ENCODE measurements at regions not wholly inside any gene's neighbourhood (a gene's known extent, or its start where the extent isn't known, plus 50 kb on each side); places are given as distances from the start of the nearest gene placed in this dataset.

DNA sequence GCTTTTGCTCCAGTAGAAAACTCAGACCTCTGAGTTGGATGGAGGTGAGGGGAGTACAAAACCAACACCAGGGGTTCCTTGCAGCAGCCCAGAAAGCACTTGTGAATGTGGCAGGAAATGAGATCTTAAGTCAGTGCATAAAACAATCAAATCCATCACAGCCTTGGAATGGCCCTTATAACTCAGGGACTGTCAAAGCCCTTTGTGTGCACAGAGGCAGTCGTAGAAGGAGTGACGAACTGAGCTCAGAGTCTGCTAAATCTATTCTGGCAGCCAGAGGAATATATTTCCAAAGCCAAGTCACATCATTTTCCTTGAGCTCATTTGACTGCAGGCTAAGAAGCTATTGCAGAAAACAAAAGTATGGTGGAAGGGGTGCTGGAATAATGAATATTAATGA, 676.6 kb downstream of the DHX35 start:
- in situ Hi-C loops (cut with HindIII; ENCODE audit: low sequenced_read_pairs), result no loop called here
- no peak for DNase-seq (ENCODE audit: low spot score)

DNA sequence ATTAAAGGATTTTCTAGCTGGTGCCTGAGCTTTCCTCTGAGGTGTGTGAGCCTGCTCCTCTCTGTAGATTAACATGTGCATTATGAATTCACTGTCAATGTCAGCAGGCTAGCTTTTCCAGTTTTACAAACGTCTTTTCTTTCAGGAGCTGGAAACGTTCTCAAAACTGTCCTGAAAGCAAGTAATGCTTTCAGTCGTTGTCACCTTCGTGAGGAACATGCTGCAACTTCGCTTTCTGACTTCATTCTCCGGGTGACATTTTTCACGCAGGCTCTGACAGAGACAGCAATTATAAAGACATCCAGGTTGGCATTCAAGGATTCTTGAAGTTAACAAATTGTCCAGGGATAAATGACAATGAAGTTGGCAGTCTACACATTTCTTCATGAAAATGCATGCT, 671.5 kb downstream of the DHX35 start:
- no peak for DNase-seq (ENCODE audit: low spot score)
- in situ Hi-C loops (cut with HindIII; ENCODE audit: low sequenced_read_pairs), result no loop called here

DNA sequence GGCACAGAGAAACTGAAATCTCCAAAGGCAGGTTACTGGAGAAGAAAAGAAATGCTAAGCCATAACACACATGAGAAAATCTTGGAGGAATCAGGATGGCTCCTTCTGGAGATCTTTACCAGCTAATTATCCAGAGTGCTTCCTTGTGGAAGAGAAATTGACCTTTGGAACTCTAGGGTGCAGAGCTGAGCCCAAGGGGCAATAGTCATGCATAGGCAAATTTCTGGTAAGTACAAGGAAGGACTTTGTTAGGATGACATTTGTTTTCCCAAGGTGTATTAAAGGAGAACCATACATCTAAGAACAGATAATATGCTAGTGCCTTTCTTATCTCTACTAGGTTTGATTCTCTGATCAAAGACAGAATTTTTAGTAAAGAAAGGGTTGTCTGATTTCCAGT, 670.6 kb downstream of the DHX35 start:
- in situ Hi-C loops (cut with HindIII; ENCODE audit: low sequenced_read_pairs), result no loop called here
- no peak for DNase-seq (ENCODE audit: low spot score)

DNA sequence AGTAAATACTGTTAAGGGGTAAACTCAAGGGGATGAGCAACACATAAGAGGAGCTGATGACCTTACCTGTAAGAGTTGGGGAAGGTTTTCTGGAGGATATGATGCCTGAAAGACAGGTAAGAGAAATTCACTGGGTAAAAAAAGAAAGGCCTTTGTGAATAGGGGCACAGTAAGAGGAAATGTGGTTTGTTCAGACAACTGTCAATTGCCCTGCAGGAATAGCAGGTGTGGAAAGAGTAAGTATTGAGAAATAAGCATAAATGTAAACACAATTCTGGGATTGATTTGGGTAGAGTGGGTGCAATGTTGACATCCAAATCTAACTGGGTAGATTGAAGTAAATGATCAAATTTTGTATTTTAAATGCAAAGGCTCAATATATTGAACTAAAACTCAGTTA, 670.0 kb downstream of the DHX35 start:
- in situ Hi-C loops (cut with HindIII; ENCODE audit: low sequenced_read_pairs), result no loop called here
- DNase-seq (ENCODE audit: low spot score), result no peak

DNA sequence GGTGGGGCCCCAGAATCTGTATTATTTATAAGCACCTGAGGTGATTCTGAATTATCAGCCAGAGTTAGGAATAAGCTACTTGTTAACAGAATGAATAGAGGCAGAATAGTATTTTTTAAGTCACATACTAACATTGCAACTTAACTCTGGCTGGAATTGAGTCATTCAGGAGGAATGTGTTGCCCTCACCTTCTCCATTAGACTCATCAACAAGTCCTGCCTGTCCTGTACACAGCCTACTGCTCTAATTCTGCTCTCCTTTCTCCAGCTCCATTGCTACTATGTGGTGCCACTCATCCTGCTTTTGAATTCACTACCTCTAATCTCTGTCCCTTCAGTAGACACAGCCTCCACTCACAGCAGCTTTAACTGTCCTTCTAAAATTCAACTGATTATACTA, 669.4 kb downstream of the DHX35 start:
- DNase-seq (ENCODE audit: low spot score), result no peak

DNA sequence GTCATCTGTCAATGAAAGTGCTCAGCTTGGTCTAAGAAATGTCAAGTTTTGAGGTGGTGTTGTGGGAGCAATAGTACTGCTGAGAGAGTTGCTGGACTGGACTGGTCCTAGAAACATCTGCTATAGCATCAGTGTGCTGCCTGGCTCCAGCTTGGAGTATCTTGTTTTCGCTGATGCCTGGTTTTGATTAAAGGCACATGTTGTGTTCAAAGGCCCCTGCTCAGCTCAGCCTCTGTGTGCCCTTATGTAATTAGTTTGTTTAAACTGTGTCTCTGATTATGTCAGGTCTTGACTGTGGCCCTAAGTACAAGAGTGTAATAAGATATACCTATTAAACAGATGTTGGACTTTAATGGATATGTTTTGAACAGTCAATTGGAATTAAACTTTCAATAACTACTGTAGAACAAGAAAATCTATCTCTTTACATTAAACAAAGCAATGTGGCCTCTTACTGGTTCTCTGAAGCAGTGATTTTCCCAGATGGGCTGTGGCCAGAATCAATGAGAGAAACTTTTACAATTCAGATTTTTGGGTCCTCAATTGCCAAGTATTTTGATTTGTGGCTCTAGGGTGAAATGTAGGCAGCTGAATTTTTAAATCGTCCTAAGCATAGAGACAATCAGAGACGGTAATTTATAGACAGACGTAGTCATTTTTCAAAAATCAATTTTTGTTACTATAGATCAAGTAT, 668.2 kb downstream of the DHX35 start:
- no peak for DNase-seq (ENCODE audit: low spot score)
- in situ Hi-C loops (cut with HindIII; ENCODE audit: low sequenced_read_pairs), result no loop called here

More for the DNA sequence above, 669.4 kb downstream of the DHX35 start:
- in situ Hi-C loops (cut with HindIII; ENCODE audit: low sequenced_read_pairs), result no loop called here

DNA sequence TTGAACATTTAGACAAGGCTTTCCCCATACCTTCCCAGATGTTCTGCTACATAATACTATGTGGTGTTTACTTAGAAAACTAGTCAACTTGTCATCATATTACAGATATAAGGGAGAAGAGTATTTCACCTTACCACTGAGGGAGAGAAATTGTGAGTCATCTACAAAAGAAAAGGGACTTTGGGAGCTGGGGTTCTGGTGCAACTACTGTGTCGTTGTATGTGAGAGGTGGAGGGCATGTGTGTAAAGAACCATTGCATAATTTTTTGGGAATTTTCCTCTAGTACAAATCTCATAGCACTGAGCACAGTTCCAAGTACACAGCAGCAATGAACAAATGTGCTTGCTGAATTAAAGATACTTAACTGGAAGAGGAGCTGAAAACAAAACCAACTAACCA, 665.6 kb downstream of the DHX35 start:
- no peak for DNase-seq (ENCODE audit: low spot score)
- in situ Hi-C loops (cut with HindIII; ENCODE audit: low sequenced_read_pairs), result no loop called here

DNA sequence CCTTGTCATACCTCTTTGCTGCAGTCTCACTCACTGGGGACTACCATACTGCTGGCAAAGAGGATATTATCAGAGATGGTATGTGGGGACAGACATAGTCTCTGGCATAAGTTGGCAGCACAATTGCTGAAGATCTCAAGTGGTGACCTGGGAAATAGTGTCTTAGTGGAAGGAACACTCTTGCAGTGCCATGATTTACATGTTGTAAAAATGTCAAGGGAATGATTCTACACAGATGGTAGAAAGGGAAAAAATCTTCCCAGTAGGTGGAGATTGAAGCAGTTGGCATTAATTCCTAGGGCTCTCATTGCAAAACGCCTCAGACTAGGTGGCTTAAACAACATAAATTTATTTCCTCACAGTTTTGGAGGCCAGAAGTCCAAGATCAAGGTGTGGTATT, 662.2 kb downstream of the DHX35 start:
- DNase-seq (ENCODE audit: low spot score), result no peak
- in situ Hi-C loops (cut with HindIII; ENCODE audit: low sequenced_read_pairs), result no loop called here

DNA sequence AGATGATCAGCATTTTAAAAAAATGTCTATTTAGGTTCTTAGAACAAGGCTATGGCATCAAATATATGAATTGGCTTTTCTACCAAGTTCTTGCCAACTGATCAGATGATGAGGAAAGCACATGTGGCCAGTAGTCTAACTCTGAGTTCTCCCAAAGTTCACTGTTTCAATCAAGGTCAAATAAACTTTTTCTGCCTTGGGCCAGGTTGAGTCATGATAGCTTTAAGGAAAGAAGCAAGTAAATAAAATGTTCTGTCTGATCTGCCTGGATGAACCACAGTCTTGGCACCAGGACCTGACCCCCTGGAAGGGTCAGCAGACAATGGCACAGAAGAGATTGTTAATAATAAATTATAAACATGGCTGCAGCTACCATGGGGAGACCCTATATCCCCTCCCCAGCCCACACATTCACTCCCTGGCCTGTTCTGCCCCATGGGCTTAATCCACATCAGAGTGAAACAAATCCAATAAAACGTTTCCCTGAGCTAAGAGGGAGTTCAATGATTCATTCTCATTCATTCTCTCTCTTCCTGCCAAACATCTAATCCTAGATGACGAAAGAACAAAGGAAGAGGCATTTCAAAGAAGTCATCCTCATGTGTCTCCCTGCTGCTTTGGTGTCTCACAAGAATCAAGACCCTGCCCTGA, 661.6 kb downstream of the DHX35 start:
- in situ Hi-C loops (cut with HindIII; ENCODE audit: low sequenced_read_pairs), result no loop called here
- DNase-seq (ENCODE audit: low spot score), result no peak

DNA sequence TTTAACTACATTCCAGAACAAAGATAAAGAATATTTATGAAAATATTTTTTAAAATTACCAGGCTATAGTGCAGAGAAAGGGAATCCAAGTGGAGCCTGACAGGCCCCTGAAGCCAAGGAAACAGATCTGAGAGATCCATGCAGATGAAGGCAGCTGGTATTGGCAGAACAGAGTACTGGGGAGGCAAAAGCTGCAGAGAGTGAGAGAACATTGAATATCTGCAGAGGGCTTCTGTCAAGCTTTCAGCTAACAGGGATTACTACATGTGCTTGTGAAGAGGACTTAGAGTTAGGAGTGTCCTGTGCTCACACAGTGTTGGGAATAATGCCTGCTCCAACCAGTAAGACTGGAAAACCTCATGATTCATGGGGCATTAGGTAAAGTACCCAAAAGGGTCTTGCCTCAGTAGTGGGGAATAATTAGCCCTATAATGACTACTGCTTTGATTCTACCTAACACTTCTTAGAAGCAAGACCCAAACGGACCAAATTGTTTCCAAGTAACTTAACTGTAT, 657.2 kb downstream of the DHX35 start:
- in situ Hi-C loops (cut with HindIII; ENCODE audit: low sequenced_read_pairs), result no loop called here
- no peak for DNase-seq (ENCODE audit: low spot score)

DNA sequence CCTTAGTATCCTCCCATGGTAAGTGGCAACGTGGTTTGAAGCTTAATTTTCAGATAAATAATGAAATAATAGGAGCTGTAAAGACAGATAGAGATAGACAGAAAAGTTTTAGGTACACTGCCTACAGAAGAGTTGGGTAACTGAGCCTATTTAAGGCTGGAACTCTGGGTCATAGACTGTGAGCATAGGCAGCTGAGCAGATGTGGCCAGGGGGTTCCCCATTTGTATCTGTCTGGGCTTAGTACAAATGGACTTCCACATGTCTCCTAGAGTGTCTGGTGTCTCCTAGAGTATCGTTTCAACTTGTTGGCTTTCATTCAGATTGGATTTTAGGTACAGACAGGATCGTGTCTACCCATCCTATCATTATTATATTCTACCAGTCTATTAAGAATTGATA, 649.8 kb downstream of the DHX35 start:
- in situ Hi-C loops (cut with HindIII; ENCODE audit: low sequenced_read_pairs), result no loop called here

DNA sequence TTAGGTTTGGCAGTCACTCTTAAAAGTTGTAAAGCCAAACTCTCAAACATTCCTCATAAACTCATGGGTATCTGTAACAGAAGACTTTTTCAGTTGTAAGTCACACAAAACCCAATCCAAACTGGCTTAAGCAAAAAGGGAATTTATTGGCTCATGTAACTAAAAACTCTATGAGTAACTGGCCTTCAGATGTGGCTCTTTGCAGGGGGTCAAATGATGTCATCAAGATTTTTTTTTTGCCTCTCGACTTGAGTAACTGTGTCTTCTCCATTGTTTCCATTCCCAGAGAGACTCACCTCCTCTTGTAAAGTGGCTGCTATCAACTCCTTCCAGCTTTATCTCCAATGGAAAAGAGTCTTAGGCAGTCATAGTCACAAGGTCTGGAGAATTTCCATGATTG, 645.0 kb downstream of the DHX35 start:
- in situ Hi-C loops (cut with HindIII; ENCODE audit: low sequenced_read_pairs), result no loop called here
- DNase-seq (ENCODE audit: low spot score), result no peak

More for the DNA sequence above, 649.8 kb downstream of the DHX35 start:
- no peak for DNase-seq (ENCODE audit: low spot score)

DNA sequence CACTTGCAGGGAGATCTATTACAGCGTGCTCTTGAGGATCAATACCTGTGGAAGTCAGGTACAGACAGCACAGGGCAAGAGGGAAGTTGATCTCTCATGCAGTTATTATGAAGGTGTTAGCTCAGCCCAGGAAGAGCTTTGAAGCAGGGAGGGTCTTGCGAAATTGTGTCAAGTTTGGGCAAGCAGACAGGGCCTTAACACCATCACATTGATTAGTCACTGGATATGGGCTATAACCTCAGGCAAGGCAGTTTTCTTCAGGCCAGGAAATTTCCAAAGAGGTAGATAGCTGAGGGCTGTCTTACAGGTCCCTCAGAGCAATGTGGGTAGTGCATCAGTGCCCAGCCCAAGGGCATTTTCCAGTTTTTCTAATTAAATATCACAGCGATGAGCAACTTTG, 643.8 kb downstream of the DHX35 start:
- in situ Hi-C loops (cut with HindIII; ENCODE audit: low sequenced_read_pairs), result no loop called here
- no peak for DNase-seq (ENCODE audit: low spot score)

DNA sequence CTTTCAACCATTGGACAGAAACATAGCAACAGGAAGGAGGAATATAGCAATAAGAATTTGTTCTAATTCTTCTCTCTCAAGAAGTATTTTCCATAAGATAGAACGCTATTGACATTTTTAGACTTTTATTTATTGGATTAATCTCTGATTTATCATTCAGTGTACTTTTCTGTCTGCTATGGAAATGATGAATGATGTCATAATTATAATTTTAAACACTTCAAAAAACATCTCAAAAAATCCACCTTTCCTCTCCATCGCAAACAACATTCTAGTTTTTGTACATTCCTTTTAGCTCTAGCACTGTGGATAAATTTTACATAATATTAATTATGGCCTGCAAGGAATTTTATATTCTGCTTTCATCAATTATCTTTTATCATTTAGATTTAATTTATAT, 643.2 kb downstream of the DHX35 start:
- in situ Hi-C loops (cut with HindIII; ENCODE audit: low sequenced_read_pairs), result no loop called here
- DNase-seq (ENCODE audit: low spot score), result no peak

DNA sequence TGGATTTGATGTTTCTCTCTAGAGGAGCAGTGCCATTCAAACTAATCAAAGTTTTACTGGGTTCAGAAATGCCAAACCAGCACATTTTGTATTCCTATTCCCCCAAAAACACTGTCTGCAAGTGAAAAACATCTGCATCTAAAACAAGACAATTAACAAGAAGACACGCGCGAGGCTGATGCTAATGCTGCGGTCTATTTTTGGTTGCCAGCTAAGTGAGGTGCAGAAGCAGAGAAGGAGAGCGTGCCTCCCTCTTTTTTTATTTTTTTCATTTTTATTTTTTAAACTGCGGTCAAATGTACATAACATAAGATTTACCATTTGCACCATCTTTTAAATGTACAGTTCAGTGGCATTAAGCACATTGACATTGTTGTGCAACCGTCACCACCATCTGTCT, 641.1 kb downstream of the DHX35 start:
- no peak for DNase-seq (ENCODE audit: low spot score)
- in situ Hi-C loops (cut with HindIII; ENCODE audit: low sequenced_read_pairs), result no loop called here

DNA sequence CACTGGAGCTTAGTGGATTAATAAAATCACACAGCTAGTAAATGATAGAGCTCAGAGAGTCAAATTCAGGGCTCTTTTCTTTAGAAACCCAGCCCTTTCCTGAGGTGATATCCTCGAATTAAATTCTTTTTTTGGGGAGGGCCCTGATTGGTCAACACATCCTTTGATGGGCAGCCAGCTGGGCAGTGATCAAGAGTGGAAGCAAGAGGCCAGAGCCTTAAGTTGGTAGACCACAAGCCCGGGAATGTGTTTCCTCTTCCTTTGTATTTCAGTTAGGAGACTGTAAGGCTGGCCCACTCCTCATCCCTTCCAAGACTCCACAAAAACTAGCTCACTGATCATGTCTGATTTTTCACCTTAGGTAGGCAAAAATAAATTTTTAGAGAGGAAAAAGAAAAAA, 640.5 kb downstream of the DHX35 start:
- DNase-seq (ENCODE audit: low spot score), result no peak

DNA sequence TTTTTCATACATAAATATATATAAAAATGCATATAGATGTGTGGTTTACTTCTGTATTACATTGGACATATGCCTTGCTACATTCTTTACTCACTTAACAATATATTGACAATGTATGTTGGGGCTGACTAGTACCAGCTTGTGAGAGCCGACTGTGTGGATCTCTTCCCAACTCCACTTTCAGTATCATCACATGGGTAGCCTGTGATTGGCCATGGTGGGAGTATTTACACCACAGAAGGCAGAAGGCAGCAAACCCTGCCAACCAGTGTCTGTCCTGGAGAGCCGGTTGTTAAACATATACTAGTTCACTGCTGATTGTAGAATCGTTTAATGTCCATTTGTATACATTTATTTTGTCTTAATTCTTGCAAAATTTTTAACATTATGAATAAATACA, 638.7 kb downstream of the DHX35 start:
- DNase-seq (ENCODE audit: low spot score), result no peak
- in situ Hi-C loops (cut with HindIII; ENCODE audit: low sequenced_read_pairs), result no loop called here

More for the DNA sequence above, 640.5 kb downstream of the DHX35 start:
- in situ Hi-C loops (cut with HindIII; ENCODE audit: low sequenced_read_pairs), result no loop called here

DNA sequence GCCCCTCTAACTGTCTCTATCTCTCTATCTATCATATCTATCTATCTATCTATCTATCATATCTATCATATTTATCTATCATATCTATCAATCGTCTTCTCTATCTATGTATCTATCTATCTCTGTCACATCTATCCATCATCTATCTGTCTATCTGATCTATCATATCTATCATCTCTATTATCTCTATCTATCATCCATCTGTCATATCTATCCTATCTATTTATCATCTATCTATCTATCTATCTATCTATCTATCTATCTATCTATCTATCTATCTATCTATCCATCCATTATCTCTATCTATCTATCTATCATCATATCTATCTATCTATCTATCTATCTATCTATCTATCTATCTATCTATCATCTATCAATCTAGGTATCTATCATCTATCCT, 638.0 kb downstream of the DHX35 start:
- in situ Hi-C loops (cut with HindIII; ENCODE audit: low sequenced_read_pairs), result no loop called here
- DNase-seq (ENCODE audit: low spot score), result no peak

DNA sequence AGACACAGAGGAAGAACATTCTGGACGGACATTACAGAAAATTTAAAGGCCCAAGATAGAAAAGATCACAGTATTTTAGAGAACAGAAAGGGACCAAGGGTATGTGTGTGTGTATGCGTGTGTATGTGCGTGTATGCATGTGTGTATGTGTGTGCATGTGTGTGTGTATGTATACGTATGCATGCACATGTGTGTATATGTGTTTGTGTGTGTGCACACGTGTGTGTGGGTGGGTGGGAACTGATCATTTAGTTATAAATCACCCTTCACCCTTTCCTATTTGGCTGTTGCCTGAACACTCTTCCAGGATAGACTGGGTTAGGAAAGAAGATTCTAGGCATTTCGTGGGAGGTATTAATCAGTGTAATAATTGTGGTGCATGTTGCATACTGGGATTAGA, 634.4 kb downstream of the DHX35 start:
- no peak for DNase-seq (ENCODE audit: low spot score)
- in situ Hi-C loops (cut with HindIII; ENCODE audit: low sequenced_read_pairs), result no loop called here

DNA sequence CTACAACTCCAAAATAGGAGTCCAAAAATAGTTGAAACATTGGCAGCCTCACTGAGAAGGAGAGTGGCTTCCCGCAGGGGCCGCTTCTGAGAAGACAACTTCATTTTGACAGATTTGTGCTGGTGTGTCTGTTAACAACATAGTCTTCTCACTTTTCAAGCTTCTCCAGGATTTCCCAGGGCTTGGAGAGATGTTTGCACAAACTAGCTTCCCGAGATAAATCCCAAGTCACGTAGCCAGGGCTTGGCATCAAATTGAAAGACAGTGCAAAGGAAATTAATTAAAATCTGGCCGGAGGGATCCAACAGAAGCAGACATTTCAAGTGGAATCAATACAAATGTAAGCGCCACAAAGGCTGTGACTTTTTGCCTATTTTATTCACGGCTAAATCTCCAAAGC, 630.2 kb downstream of the DHX35 start:
- in situ Hi-C loops (cut with HindIII; ENCODE audit: low sequenced_read_pairs), result no loop called here
- no peak for DNase-seq (ENCODE audit: low spot score)

DNA sequence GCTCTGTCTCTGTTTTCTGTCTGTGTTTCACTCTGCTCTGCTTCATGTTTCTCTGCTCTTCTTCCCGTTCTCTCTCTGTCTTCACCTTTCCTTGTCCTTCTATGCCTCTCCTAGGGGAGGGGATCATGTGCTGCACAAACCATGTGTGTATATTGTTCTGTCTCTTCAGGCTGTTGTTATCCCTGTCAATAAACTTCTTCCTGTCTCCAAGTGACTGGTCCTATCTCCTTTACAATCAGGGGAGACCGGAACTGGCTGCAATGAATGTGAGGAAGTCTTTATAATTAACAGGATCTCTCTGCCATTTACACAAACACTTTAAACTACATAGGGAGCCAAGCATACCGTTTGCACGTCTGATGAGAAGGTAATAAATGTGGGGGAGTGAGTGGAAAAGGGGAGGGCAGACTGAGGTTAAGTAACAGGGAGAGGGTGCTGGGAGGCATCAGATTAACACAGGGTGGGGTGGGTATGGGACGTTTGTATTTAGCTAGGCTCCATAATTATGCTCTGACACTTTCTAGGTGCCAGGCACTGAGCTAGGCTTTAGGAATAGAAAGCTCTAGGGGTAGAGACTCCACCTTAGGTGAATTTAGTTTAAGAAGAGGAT, 626.1 kb downstream of the DHX35 start:
- in situ Hi-C loops (cut with HindIII; ENCODE audit: low sequenced_read_pairs), result no loop called here
- no peak for DNase-seq (ENCODE audit: low spot score)

Measured in G401 (cell line).